ENCODE measurements at regions not wholly inside any gene's neighbourhood (a gene's known extent, or its start where the extent isn't known, plus 50 kb on each side); places are given as distances from the start of the nearest gene placed in this dataset.

GRCh38 chr9:134987376-134987775 is 69.7 kb upstream of the FCN1 start:
- no peak for DNase-seq (ENCODE audit: low read depth in 2 of 2)

GRCh38 chr9:134987906-134988700 is 70.4 kb upstream of the FCN1 start:
- no peak for DNase-seq (ENCODE audit: low read depth in 2 of 2)

DNA sequence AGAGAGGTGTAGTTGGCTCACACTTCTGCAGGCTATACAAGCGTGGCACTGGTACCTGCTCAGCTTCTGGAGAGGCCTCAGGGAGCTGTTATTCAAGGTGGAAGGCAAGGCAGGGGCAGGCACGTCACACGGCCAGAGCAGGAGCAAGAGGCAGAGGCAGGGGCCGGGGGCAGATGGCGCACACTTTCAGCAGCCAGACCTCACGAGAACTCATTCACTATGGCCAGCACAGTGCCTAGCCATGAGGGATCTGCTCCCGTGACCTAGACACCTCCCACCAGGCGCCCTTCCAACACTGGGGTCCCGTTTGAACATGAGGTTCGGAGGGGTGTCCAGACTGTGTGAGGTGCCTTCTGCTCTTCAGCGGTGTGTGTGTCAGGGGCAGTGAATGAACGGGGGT is 71.0 kb upstream of the FCN1 start:
- no peak for DNase-seq (ENCODE audit: low read depth in 2 of 2)

- no peak for DNase-seq (ENCODE audit: low read depth in 2 of 2)
Measured at GRCh38 chr9:134989206-134990065, 71.7 kb upstream of the FCN1 start.

- DNase-seq (ENCODE audit: low read depth in 2 of 2): no peak
Measured at GRCh38 chr9:134991808-134992754, 74.4 kb upstream of the FCN1 start.

DNA sequence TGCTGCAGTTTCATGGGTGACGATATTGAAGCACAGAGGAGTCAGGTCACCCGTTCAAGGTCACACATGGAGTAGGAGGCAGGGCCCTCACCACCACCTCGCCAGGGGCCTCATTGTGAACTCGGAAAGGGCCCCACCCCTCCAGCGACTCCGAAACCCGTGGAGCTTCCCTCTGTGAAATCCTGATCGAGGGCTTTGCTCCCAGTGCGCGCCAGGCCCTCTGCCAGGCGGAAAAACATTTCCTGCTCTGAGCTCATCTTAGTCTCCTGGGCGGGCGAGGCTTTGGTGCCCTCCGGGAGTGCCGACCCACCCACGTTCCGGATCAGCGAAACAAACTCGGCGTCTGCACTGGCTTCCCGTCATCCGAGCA is 75.0 kb upstream of the FCN1 start:
- DNase-seq (ENCODE audit: low read depth in 2 of 2): no peak

GRCh38 chr9:134993416-134993815 is 75.7 kb upstream of the FCN1 start:
- no peak for DNase-seq (ENCODE audit: low read depth in 2 of 2)

DNA sequence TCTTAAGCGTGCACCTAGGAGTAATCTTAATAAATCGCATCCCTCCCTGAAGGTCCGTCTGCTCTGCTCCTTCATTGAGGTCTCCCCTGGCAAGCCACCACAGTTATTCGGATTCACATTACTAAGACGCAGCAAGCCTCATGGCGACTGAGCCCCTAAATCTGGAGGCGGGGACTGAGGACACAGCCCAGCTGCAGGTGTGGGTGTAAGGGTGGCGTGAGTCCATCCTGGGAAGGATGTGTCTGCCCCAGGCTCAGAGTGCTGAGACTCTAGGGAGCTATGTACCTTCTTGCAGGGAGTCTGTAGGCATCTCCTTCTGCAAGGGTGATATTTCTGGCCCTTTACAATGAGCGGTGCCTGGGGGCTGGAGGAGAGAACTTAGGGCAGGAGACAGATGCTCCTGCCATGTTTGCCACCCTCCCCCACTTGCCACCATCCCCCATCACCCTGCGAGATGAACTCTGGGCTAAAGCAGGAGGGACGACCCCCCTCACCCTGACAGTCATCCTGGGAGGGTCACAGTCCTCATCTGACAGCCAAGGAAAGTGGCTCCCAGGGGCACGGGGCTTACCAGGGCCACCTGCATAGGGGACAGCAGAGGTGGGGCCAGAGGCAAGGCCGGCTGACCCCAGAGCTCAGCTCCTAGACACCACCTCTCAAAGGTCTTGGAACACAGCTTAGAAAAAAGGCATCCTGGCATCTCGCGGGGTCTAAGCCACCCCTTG is 76.4 kb upstream of the FCN1 start:
- DNase-seq (ENCODE audit: low read depth in 2 of 2): no peak

DNA sequence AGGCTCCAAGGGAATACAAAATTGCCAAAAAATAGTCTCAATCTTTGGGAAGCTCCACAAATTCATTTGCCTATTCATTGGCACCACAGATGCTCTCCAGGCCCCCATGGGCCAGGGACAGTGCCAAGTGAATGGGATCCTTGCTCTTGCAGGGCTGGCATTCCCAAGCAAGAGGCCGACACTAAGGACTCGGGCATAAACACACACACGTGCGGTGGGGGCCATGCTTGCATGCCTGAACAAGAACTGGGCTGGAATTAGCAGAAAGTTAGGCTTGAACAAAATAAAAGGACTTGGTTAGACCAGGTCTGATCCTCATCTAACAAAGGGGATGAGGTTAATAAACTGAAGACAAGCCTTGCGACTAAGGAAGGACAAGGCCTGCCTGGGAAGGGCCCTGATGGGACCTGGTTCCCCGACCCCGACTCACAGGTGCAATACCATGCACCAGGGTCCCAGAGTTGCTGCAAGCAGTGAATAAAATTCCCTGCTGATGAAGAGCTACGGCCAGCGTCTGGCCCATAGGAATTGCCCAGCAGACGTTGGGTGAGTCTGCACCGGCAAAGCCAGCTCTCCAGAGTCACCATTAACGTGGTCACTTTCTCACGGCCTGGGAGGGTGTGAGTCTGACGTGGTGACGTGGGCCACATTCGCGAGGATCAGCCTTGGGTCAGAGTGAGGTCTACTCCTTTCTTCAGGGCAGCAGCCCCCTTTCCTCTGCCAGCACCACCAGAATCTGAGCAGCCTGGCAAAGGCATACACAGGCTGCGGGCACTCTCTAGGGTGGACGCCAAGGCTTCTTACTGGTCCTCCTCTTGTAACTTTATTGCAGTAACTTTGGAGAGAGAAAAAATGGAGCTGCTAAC is 77.4 kb upstream of the FCN1 start:
- no peak for DNase-seq (ENCODE audit: low read depth in 2 of 2)

DNA sequence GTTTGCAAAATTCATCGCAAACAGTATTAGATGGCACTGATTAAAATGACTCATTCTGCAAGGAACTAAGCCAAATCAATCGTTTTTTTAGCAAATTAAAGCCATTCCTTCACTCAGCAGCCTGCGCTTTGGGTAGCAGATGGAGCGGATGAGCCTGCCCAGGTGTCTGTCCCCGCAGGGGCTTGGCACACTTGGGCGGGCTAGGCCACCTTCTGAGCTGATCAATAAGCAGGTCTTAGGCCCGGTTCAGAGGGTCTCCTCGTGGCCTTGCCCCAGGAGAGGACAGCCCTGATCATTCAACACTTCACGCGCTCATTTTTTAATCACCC is 78.0 kb upstream of the FCN1 start:
- no peak for DNase-seq (ENCODE audit: low read depth in 2 of 2)

DNA sequence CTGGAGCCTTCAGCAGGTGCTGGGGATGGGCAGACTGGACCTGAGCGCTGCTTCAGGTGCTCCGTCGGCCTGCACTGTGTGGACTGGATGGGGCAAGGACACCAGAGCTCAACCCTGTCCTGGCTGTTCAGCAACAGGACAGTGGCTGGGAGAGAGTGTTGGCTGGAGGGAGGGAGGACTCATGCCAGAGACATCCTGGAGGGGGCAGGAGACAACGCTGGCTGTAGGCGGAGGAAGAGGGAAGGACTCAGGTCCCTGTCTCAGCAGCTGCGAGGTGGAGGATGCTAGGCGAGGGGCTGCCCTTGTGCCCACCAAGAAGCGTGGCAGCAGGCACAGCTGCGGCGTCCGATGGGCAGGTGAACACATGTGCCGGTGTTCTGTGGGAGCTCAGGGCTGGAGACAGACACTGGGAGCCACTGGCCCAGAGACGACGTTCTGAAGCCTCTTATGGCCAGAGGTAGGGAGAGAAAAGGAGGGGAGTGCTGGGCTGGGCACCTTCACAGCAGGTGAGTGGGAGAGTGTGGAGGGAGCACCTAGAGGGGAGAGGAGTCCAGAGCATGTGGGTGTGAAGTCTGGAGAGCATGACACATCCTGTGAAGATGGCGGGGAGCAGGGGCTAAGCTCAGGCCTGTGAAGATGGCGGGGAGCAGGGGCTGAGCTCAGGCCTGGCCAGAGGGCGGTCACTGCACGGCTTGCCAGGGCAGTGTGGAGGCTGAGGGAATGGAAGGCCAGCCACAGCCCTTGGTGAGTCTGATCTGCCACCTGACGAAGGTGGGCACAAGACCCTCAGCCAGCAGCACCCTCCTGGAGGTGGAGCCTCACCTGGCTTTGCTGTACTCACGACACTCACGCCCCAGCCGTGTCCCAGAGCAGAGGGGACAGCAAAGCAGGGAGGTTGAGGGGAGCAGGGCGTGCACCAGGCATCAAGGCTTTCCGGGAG is 79.1 kb upstream of the FCN1 start:
- DNase-seq (ENCODE audit: low read depth in 2 of 2): no peak

GRCh38 chr9:135000647-135001245 is 83.0 kb upstream of the FCN1 start:
- DNase-seq (ENCODE audit: low read depth in 2 of 2): no peak

DNA sequence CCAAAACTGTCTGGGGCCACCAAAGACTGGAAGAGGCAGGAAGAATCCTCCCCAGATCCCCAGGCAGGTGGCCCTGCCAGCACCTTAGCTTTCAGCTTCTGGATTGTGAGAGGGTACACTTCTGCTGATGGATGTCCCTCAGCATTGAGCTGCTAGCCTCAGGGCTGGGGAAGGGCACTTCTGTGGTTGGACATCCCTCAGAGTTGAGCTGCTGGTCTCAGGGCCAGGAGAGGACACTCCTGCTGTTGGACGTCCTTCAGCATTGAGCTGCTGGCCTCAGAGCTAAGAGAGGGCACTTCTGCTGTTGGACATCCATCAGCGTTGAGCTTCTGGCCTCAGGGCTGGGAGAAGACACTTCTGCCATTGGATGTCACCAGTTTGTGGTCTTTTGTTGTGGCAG is 83.8 kb upstream of the FCN1 start:
- no peak for DNase-seq (ENCODE audit: low read depth in 2 of 2)

DNA sequence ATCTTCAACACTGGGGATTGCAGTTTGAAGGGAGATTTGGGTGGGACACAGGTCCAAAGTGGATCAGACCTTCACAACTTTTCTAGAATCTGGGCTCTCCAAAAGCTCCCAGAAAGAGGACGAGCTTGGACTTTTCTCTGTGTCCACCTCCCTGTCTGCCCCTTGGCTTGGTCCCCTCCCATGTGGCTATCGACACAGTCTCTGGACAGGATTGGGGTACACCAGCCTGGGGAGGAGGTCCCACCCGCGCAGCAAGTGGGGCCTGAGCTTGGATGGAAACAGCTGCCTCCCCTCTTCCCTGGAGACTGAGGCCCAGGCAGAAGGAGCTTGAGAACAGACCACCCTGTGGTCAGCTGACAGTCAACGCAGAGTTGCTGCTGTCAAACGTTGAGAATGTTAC is 84.6 kb upstream of the FCN1 start:
- no peak for DNase-seq (ENCODE audit: low read depth in 2 of 2)

DNA sequence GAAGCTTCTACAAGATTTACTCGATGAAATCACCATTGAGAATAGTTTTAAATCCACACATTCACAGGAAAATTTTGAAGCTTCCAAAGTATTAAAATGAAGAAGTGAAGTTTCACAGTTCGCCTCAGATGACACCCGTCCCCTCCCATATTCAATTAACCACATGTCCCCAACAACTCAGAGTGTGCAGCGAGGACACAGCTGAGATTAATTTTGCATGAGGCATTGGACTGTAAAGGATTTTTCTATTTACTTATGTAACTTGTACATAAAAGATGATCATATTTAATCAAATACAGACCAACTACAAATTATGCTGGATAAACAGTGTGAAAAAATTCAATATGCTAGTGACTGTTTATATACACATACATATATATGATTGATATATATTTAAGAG is 84.7 kb upstream of the OLFM1 start:
- DNase-seq (ENCODE audit: low read depth in 2 of 2): no peak

GRCh38 chr9:135004772-135005171 is 82.7 kb upstream of the OLFM1 start:
- no peak for DNase-seq (ENCODE audit: low read depth in 2 of 2)

- DNase-seq (ENCODE audit: low read depth in 2 of 2): no peak
Measured at GRCh38 chr9:135006911-135007570, 80.4 kb upstream of the OLFM1 start.

DNA sequence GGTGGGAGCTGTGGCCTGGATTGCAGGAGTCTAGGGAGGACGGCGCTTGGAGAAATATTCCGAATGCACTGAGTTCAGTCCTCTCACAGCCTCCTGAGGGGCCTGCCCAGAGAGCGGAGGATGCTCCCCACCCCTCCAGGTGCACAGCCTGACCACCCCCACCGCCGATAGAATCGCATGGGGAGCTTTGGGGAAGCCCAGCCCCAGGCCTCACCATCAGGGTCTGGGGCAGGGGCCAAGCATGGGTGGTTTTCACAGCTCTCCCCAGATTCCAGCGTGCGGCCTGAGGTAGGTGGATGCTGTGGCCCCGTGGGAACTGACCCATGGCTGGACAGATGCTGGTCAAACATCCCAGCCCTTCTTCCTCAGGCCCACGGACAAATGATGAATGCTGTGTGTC is 79.9 kb upstream of the OLFM1 start:
- no peak for DNase-seq (ENCODE audit: low read depth in 2 of 2)

All from lung microvascular endothelial cell (primary cell).